GM19043 (cell line): ENCODE measurements at regions not wholly inside any gene's neighbourhood (a gene's known extent, or its start where the extent isn't known, plus 50 kb on each side); places are given as distances from the start of the nearest gene placed in this dataset.
"Not testable (repeated sequence)": the region's sequence is repeated elsewhere in the genome, so short reads cannot be mapped to it uniquely, and the experiment has no call there.

Experiments
- ATAC-seq: cut with Tn5 transposase; IDR thresholded peaks from one replicate; pipeline ENCODE4 v1.9.1; 2021; ENCODE audit warnings: low read depth; ENCODE audit not compliant: unreplicated experiment

GRCh38 chr3:34408088-34408487, 609.7 kb downstream of the PDCD6IP start:
- ATAC-seq, result no peak

GRCh38 chr3:34411596-34411995, 613.2 kb downstream of the PDCD6IP start:
- no peak for ATAC-seq

- ATAC-seq, result no peak
These were observed 621.4 kb downstream of the PDCD6IP start for GRCh38 chr3:34419801-34420200.

GRCh38 chr3:34421762-34422161, 623.3 kb downstream of the PDCD6IP start:
- ATAC-seq, result no peak

GRCh38 chr3:34439796-34440195, 641.4 kb downstream of the PDCD6IP start:
- ATAC-seq, result no peak

GRCh38 chr3:34444137-34444536, 645.7 kb downstream of the PDCD6IP start:
- no peak for ATAC-seq

- ATAC-seq, result no peak
These were observed 650.9 kb downstream of the PDCD6IP start for GRCh38 chr3:34449305-34449704.

GRCh38 chr3:34463414-34463813, 665.0 kb downstream of the PDCD6IP start:
- ATAC-seq, result no peak

- ATAC-seq, result no peak
These were observed 666.2 kb downstream of the PDCD6IP start for GRCh38 chr3:34464646-34465045.

GRCh38 chr3:34475851-34476250, 677.4 kb downstream of the PDCD6IP start:
- no peak for ATAC-seq

- ATAC-seq, result no peak
These were observed 685.0 kb downstream of the PDCD6IP start for GRCh38 chr3:34483311-34483887.

GRCh38 chr3:34504366-34504765, 705.9 kb downstream of the PDCD6IP start:
- ATAC-seq, result no peak

- no peak for ATAC-seq
These were observed 706.3 kb downstream of the PDCD6IP start for GRCh38 chr3:34504775-34505174.

GRCh38 chr3:34508732-34509131, 710.3 kb downstream of the PDCD6IP start:
- ATAC-seq, result no peak

GRCh38 chr3:34511891-34512290, 713.5 kb downstream of the PDCD6IP start:
- ATAC-seq, result no peak

GRCh38 chr3:34519008-34519407, 720.6 kb downstream of the PDCD6IP start:
- ATAC-seq, result not testable (repeated sequence)

GRCh38 chr3:34531156-34531555, 732.7 kb downstream of the PDCD6IP start:
- no peak for ATAC-seq

- ATAC-seq, result no peak
These were observed 735.0 kb downstream of the PDCD6IP start for GRCh38 chr3:34533451-34533850.

GRCh38 chr3:34534013-34534412, 735.6 kb downstream of the PDCD6IP start:
- ATAC-seq, result no peak

GRCh38 chr3:34544136-34544535, 745.7 kb downstream of the PDCD6IP start:
- ATAC-seq, result no peak

- ATAC-seq, result no peak
These were observed 749.0 kb downstream of the PDCD6IP start for GRCh38 chr3:34547297-34547920.

- ATAC-seq, result no peak
These were observed 768.8 kb downstream of the PDCD6IP start for GRCh38 chr3:34567266-34567665.

GRCh38 chr3:34568766-34569165, 770.3 kb downstream of the PDCD6IP start:
- no peak for ATAC-seq
